Glutamatergic neuron (in vitro differentiated cells): ENCODE measurements at regions not wholly inside any gene's neighbourhood (a gene's known extent, or its start where the extent isn't known, plus 50 kb on each side); places are given as distances from the start of the nearest gene placed in this dataset.
A peak's percentile ranks its signal among the peaks of the same experiment; 100 is the strongest.

Source experiments
- DNase-seq: peaks from one replicate; pipeline ENCODE4 v3.0.0; 2022
- H3K27ac Mint-ChIP-seq: one replicate; pipeline ENCODE4 v1.8.0; 2020; ENCODE audit warnings: mild to moderate bottlenecking, mixed read lengths, inconsistent platforms; ENCODE audit not compliant: unreplicated experiment
- H3K27me3 Mint-ChIP-seq: one replicate; pipeline ENCODE4 v1.8.0; 2020; ENCODE audit warnings: mild to moderate bottlenecking, moderate library complexity, mixed read lengths, inconsistent platforms; ENCODE audit not compliant: unreplicated experiment
- H3K36me3 Mint-ChIP-seq: one replicate; pipeline ENCODE4 v1.8.0; 2020; ENCODE audit warnings: mild to moderate bottlenecking, mixed read lengths, inconsistent platforms; ENCODE audit not compliant: unreplicated experiment
- H3K4me1 Mint-ChIP-seq: one replicate; pipeline ENCODE4 v1.8.0; 2020; ENCODE audit warnings: mild to moderate bottlenecking, low read depth, mixed read lengths, inconsistent platforms; ENCODE audit not compliant: unreplicated experiment
- H3K4me3 Mint-ChIP-seq: one replicate; pipeline ENCODE4 v1.8.0; 2020; ENCODE audit warnings: mild to moderate bottlenecking, mixed read lengths, inconsistent platforms; ENCODE audit not compliant: unreplicated experiment
- H3K9me3 Mint-ChIP-seq: one replicate; pipeline ENCODE4 v1.8.0; 2020; ENCODE audit warnings: mild to moderate bottlenecking, moderate library complexity, mixed read lengths, inconsistent platforms; ENCODE audit not compliant: unreplicated experiment
- TF ChIP-seq, protein P1 (sequence below): fragments of 200-600 bp; sonication (generic); IDR thresholded peaks from one replicate; pipeline ENCODE4 v1.5.0; 2021; ENCODE audit not compliant: partially characterized antibody, unreplicated experiment

DNA sequence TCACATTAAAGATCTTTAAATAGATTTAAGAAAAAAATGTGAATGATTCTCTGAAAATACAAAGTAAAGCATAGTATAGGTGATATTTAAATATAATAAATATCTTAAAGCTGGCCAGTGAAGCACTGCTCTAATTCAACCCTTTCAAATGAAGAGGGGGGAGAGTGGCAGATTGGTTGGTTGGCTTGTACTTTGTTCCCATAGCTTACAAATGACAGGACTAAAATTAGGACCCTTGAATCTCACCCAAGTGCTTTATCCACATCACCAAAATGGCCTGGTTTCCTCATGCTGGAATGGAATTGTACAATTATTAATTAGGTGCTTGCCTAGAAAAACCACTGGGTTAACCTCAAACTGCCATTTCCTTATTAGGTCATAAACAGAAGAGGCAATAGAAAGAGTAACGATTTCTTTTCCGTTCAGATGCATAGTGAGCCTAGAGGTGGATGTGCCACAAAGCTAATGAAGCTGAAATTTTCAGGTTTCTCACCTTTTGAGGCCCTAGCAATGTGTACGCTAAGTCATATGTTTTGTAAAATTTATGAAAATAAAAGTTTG is 354.5 kb upstream of the CDH6 start:
- H3K4me1 Mint-ChIP-seq = peaks cover 7% of the 10 kb centered on the region
- no peaks in the 10 kb centered on the region for H3K36me3 Mint-ChIP-seq
- H3K9me3 Mint-ChIP-seq = peaks cover 2% of the 10 kb centered on the region
- no peak for DNase-seq
- H3K27ac Mint-ChIP-seq = no peak overlapping the region
- no peak overlapping the region for H3K4me3 Mint-ChIP-seq
- peaks cover 5% of the 10 kb centered on the region for H3K27me3 Mint-ChIP-seq
- TF ChIP-seq, protein P1, sequence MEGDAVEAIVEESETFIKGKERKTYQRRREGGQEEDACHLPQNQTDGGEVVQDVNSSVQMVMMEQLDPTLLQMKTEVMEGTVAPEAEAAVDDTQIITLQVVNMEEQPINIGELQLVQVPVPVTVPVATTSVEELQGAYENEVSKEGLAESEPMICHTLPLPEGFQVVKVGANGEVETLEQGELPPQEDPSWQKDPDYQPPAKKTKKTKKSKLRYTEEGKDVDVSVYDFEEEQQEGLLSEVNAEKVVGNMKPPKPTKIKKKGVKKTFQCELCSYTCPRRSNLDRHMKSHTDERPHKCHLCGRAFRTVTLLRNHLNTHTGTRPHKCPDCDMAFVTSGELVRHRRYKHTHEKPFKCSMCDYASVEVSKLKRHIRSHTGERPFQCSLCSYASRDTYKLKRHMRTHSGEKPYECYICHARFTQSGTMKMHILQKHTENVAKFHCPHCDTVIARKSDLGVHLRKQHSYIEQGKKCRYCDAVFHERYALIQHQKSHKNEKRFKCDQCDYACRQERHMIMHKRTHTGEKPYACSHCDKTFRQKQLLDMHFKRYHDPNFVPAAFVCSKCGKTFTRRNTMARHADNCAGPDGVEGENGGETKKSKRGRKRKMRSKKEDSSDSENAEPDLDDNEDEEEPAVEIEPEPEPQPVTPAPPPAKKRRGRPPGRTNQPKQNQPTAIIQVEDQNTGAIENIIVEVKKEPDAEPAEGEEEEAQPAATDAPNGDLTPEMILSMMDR = no peak

DNA sequence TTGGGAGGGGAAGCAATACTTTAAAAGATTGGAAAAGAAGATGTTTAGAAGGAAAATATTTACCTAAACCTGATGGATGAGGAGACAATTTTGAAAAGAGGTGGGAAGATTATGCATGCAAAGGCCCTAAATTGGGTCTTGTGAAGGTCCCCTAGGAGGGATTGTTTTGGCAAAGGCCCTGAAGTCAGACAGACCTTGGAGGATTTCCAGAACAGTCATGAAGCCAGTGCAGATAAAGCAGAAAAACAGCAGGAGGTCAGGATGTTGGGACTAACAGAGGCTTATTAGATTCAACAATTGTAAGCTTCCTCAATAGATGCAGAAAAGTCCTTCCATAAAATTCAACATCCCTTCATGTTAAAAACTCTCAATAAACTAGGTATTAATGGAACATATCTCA is 361.0 kb upstream of the CDH6 start:
- peaks cover 2% of the 10 kb centered on the region for H3K9me3 Mint-ChIP-seq
- H3K36me3 Mint-ChIP-seq = no peaks in the 10 kb centered on the region
- DNase-seq = no peak
- TF ChIP-seq, protein P1 = no peak
- H3K4me1 Mint-ChIP-seq = peaks cover 5% of the 10 kb centered on the region
- no peaks in the 10 kb centered on the region for H3K27me3 Mint-ChIP-seq
- H3K4me3 Mint-ChIP-seq = no peak overlapping the region
- H3K27ac Mint-ChIP-seq = no peak overlapping the region

DNA sequence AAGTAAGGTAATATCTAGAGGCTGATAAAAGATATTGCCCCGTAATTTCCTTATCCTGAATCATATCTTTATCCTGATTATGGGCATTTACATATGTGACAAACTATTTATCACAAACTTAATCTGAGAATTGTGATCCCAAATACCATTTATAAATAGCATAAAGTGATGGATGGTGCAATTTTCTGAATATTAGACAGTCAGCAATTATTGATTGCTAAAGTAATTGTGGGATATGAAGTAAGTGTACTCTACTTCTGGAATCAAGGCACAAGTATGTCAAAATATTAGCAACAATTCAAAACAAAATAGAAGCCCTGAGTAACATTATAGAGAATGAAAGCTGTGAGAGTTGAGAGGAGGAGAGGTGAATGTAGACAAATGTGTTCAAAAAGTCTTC is 361.9 kb upstream of the CDH6 start:
- Mint-ChIP-seq H3K4me1 (peaks cover 5% of the 10 kb centered on the region), H3K4me3 (no peak overlapping the region), H3K9me3 (no peaks in the 10 kb centered on the region), H3K27me3 (no peaks in the 10 kb centered on the region), H3K36me3 (no peaks in the 10 kb centered on the region), H3K27ac (no peak overlapping the region)
- no peak for DNase-seq
- TF ChIP-seq, protein P1 = no peak

DNA sequence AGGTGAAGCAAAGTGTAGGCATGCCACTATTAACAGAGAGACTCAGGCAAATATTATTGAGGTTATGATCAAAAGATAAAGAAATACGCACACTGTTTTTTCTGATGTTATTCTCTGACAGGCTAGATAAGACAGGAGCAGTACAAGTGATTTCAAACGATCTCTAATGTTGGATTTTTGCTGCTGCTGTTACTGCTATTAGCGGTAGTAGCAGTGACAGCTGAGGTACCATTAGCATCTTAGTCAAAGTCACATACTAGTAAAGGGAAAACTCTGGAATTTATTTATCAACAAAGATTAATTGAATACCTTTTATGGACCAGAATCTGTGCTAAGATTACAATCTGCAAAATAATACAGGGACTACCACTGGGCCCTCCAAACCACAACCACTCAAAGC is 362.4 kb upstream of the CDH6 start:
- Mint-ChIP-seq H3K27me3 (no peaks in the 10 kb centered on the region), H3K9me3 (no peaks in the 10 kb centered on the region), H3K4me3 (no peak overlapping the region), H3K36me3 (no peaks in the 10 kb centered on the region), H3K27ac (no peak overlapping the region), H3K4me1 (peaks cover 5% of the 10 kb centered on the region)
- TF ChIP-seq, protein P1 = no peak
- no peak for DNase-seq

DNA sequence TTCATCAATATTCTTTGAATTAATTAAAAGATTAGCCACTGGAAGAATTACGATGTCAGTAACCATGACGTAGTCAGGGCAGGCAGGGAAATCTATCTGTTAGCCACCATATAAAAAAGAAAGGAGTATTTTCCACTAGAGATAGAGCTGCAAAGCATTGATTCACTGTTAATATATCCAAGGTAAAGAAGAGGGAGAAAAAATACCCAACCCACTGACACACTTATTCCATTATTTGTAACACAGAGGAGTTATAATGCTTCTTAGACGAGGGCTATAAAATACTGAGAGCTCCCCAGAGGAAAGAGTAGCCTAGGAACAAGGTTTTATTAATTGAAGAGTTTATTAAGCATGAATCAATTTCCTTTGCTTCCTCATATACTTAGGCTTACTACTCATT is 382.2 kb upstream of the CDH6 start:
- peaks cover 13% of the 10 kb centered on the region for H3K27me3 Mint-ChIP-seq
- H3K4me3 Mint-ChIP-seq = no peak overlapping the region
- H3K36me3 Mint-ChIP-seq = peaks cover 14% of the 10 kb centered on the region
- TF ChIP-seq, protein P1 = no peak
- DNase-seq = no peak
- H3K4me1 Mint-ChIP-seq = peaks cover 55% of the 10 kb centered on the region
- peak overlapping the region; percentile 96 for H3K27ac Mint-ChIP-seq
- peaks cover 14% of the 10 kb centered on the region for H3K9me3 Mint-ChIP-seq
